ENCODE measurements at regions not wholly inside any gene's neighbourhood (a gene's known extent, or its start where the extent isn't known, plus 50 kb on each side); places are given as distances from the start of the nearest gene placed in this dataset.

GRCh38 chr3:13163848-13164382 lies 90.7 kb upstream of the IQSEC1 start:
- Histone ChIP-seq H3K4me1 (ENCODE audit: control insufficient read depth, low read length) (no peaks in the 10 kb centered on the region), H3K9me2 (replicated peaks; ENCODE audit: control insufficient read depth, low read length) (no peaks in the 10 kb centered on the region)

GRCh38 chr3:13162549-13163320 lies 89.5 kb upstream of the IQSEC1 start:
- no peaks in the 10 kb centered on the region for H3K79me2 ChIP-seq (ENCODE audit: control insufficient read depth, low read length)
- no peak overlapping the region for H3K27ac ChIP-seq (ENCODE audit: low read depth, low read length)
- H3K9me3 ChIP-seq (ENCODE audit: control insufficient read depth, insufficient read depth, low read length), result no peaks in the 10 kb centered on the region
- H3K36me3 ChIP-seq (ENCODE audit: control insufficient read depth, low read length), result no peaks in the 10 kb centered on the region
- H4K20me1 ChIP-seq (ENCODE audit: control insufficient read depth, insufficient read depth, low read depth, low read length), result no peaks in the 10 kb centered on the region
- no peaks in the 10 kb centered on the region for H3F3A ChIP-seq (ENCODE audit: control insufficient read depth, insufficient read depth)
- H3K9me2 ChIP-seq (replicated peaks; ENCODE audit: control insufficient read depth, low read length), result no peaks in the 10 kb centered on the region
- H3K4me1 ChIP-seq (ENCODE audit: control insufficient read depth, low read length), result no peaks in the 10 kb centered on the region
- 0 out of 2 replicates have a peak, but pooled peaks cover 2% of the 10 kb centered on the region for H3K27me3 ChIP-seq (ENCODE audit: control insufficient read depth, low read length)
- no peak overlapping the region for H3K4me3 ChIP-seq (ENCODE audit: low read length)
- TF ChIP-seq, protein P1, sequence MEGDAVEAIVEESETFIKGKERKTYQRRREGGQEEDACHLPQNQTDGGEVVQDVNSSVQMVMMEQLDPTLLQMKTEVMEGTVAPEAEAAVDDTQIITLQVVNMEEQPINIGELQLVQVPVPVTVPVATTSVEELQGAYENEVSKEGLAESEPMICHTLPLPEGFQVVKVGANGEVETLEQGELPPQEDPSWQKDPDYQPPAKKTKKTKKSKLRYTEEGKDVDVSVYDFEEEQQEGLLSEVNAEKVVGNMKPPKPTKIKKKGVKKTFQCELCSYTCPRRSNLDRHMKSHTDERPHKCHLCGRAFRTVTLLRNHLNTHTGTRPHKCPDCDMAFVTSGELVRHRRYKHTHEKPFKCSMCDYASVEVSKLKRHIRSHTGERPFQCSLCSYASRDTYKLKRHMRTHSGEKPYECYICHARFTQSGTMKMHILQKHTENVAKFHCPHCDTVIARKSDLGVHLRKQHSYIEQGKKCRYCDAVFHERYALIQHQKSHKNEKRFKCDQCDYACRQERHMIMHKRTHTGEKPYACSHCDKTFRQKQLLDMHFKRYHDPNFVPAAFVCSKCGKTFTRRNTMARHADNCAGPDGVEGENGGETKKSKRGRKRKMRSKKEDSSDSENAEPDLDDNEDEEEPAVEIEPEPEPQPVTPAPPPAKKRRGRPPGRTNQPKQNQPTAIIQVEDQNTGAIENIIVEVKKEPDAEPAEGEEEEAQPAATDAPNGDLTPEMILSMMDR (IDR thresholded peaks at IDR 0.05; ENCODE audit: low read depth, low read length, poor library complexity, severe bottlenecking), result no peak
- TF ChIP-seq EZH2phosphoT487 (IDR thresholded peaks at IDR 0.05; ENCODE audit: borderline replicate concordance, low read length), result no peak
- H3K4me2 ChIP-seq (ENCODE audit: low read length), result no peak overlapping the region

More at GRCh38 chr3:13163848-13164382, 90.7 kb upstream of the IQSEC1 start:
- no peaks in the 10 kb centered on the region for H3K79me2 ChIP-seq (ENCODE audit: control insufficient read depth, low read length)
- no peak overlapping the region for H3K27ac ChIP-seq (ENCODE audit: low read depth, low read length)
- 0 out of 2 replicates have a peak, but pooled peaks cover 2% of the 10 kb centered on the region for H3K27me3 ChIP-seq (ENCODE audit: control insufficient read depth, low read length)
- no peak overlapping the region for H3K4me3 ChIP-seq (ENCODE audit: low read length)
- no peaks in the 10 kb centered on the region for H3K9me3 ChIP-seq (ENCODE audit: control insufficient read depth, insufficient read depth, low read length)
- no peak for TF ChIP-seq EZH2phosphoT487 (IDR thresholded peaks at IDR 0.05; ENCODE audit: borderline replicate concordance, low read length)
- TF ChIP-seq, protein P1 (IDR thresholded peaks at IDR 0.05; ENCODE audit: low read depth, low read length, poor library complexity, severe bottlenecking), result no peak
- no peaks in the 10 kb centered on the region for H3K36me3 ChIP-seq (ENCODE audit: control insufficient read depth, low read length)
- H3F3A ChIP-seq (ENCODE audit: control insufficient read depth, insufficient read depth), result no peaks in the 10 kb centered on the region
- no peaks in the 10 kb centered on the region for H4K20me1 ChIP-seq (ENCODE audit: control insufficient read depth, insufficient read depth, low read depth, low read length)
- H3K4me2 ChIP-seq (ENCODE audit: low read length), result no peak overlapping the region

- Histone ChIP-seq H3K4me1 (ENCODE audit: control insufficient read depth, low read length) (no peaks in the 10 kb centered on the region), H3K9me3 (ENCODE audit: control insufficient read depth, insufficient read depth, low read length) (no peaks in the 10 kb centered on the region), H3K27me3 (ENCODE audit: control insufficient read depth, low read length) (0 out of 2 replicates have a peak, but pooled peaks cover 2% of the 10 kb centered on the region), H3K4me3 (ENCODE audit: low read length) (no peak overlapping the region), H4K20me1 (ENCODE audit: control insufficient read depth, insufficient read depth, low read depth, low read length) (no peaks in the 10 kb centered on the region), H3K9me2 (replicated peaks; ENCODE audit: control insufficient read depth, low read length) (no peaks in the 10 kb centered on the region), H3K4me2 (ENCODE audit: low read length) (no peak overlapping the region), H3K36me3 (ENCODE audit: control insufficient read depth, low read length) (no peaks in the 10 kb centered on the region), H3K79me2 (ENCODE audit: control insufficient read depth, low read length) (no peaks in the 10 kb centered on the region), H3K27ac (ENCODE audit: low read depth, low read length) (no peak overlapping the region), H3F3A (ENCODE audit: control insufficient read depth, insufficient read depth) (no peaks in the 10 kb centered on the region)
- TF ChIP-seq EZH2phosphoT487 (IDR thresholded peaks at IDR 0.05; ENCODE audit: borderline replicate concordance, low read length), result no peak
- TF ChIP-seq, protein P1 (IDR thresholded peaks at IDR 0.05; ENCODE audit: low read depth, low read length, poor library complexity, severe bottlenecking), result no peak
Measured at GRCh38 chr3:13161771-13162535, 88.7 kb upstream of the IQSEC1 start.
